ENCODE measurements at regions not wholly inside any gene's neighbourhood (a gene's known extent, or its start where the extent isn't known, plus 50 kb on each side); places are given as distances from the start of the nearest gene placed in this dataset.

DNA sequence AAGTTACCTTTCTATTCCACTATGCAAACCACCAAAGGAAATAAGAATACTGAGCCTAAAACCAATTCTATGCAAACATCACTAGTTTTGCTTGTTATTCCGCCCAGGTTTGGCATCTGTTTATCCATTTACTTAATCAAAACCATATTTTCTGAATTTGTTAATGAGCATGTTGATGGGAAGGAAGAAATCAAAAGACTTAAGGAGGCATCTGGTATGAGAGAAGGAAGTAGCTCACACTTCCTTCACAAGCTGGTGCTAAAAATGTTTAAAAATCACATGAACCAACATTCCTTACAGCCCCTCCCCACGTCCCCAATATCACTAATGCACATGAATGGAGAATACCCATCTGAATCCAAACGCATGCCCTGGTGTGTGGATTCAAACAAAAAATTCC is 52.0 kb upstream of the PRKAR2B start:
- TF ChIP-seq, protein P1, sequence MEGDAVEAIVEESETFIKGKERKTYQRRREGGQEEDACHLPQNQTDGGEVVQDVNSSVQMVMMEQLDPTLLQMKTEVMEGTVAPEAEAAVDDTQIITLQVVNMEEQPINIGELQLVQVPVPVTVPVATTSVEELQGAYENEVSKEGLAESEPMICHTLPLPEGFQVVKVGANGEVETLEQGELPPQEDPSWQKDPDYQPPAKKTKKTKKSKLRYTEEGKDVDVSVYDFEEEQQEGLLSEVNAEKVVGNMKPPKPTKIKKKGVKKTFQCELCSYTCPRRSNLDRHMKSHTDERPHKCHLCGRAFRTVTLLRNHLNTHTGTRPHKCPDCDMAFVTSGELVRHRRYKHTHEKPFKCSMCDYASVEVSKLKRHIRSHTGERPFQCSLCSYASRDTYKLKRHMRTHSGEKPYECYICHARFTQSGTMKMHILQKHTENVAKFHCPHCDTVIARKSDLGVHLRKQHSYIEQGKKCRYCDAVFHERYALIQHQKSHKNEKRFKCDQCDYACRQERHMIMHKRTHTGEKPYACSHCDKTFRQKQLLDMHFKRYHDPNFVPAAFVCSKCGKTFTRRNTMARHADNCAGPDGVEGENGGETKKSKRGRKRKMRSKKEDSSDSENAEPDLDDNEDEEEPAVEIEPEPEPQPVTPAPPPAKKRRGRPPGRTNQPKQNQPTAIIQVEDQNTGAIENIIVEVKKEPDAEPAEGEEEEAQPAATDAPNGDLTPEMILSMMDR (IDR thresholded peaks at IDR 0.05) = no peak
- TF ChIP-seq POLR2AphosphoS5 (IDR thresholded peaks at IDR 0.05) (no peak), EP300 (IDR thresholded peaks at IDR 0.05) (no peak)

All from sigmoid colon (tissue), 4 donors.